GM12872 (cell line): ENCODE measurements at regions not wholly inside any gene's neighbourhood (a gene's known extent, or its start where the extent isn't known, plus 50 kb on each side); places are given as distances from the start of the nearest gene placed in this dataset.

ENCODE experiments used
- TF ChIP-seq, protein P1 (sequence below): IDR thresholded peaks from 3 replicates; pipeline ENCODE4 v1.5.1; 2011; ENCODE audit warnings: low read depth, mild to moderate bottlenecking, low read length, moderate library complexity; ENCODE audit not compliant: insufficient read depth

DNA sequence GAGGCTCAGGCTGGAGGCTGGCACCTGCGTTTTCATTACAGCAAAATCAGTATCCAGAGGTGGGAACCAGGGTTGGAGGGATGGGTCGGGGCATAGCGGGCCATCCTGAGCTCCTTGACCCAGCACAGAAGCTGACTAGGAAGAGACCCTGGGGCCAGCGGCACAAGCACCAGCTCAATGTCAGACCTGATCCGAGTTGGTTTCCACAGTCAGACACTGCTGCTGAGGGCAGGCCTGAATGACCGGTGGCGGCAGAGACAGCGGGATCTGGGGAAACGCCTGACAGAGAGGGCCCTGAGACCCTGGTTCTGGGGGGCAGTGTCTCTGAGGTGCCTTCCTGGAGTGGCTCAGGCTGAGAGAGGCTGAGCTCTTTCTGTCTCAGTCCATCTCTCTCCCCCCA lies 162.0 kb upstream of the C1orf174 start:
- TF ChIP-seq, protein P1, sequence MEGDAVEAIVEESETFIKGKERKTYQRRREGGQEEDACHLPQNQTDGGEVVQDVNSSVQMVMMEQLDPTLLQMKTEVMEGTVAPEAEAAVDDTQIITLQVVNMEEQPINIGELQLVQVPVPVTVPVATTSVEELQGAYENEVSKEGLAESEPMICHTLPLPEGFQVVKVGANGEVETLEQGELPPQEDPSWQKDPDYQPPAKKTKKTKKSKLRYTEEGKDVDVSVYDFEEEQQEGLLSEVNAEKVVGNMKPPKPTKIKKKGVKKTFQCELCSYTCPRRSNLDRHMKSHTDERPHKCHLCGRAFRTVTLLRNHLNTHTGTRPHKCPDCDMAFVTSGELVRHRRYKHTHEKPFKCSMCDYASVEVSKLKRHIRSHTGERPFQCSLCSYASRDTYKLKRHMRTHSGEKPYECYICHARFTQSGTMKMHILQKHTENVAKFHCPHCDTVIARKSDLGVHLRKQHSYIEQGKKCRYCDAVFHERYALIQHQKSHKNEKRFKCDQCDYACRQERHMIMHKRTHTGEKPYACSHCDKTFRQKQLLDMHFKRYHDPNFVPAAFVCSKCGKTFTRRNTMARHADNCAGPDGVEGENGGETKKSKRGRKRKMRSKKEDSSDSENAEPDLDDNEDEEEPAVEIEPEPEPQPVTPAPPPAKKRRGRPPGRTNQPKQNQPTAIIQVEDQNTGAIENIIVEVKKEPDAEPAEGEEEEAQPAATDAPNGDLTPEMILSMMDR, result no peak

DNA sequence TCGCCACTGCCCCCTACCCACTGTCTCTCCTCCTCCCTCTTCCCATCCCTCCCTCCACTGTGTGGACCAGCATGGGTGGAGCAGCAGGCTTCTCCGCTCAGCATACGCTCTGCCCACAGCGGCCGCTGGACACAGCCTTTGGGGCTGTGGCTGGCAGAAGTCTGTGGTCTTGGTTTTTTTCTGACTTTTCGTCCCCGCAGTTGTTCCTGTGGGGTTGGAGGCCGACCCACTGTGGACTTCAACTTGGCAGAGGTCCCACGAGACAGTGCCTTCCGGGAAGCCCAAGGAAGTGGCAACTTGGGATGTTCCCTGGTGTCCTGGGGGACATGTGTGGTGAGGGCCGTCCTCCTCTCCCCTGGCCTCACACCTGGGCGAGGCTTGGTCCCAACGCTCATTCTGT lies 162.5 kb upstream of the C1orf174 start:
- TF ChIP-seq, protein P1, result no peak

DNA sequence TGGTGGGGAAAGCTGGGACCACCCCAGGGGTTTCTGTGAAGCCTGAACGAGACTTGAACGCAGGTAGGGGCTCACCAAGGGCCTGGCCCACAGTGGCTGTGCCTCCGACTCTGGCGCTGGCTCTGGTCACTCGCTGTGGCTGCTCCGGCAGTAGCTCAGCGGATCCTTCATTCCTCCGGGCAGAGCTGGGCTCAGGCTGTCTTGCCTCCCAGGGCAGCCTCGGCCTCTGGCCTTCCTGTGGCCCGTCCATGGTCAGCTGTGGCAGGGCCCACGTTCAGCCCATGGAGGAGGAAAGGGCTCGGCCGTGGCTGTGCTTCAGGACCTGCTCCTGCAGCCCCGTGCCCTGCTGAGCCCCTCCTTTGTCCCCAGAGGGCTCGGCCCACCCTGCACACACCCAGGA lies 162.9 kb upstream of the C1orf174 start:
- TF ChIP-seq, protein P1, result no peak

DNA sequence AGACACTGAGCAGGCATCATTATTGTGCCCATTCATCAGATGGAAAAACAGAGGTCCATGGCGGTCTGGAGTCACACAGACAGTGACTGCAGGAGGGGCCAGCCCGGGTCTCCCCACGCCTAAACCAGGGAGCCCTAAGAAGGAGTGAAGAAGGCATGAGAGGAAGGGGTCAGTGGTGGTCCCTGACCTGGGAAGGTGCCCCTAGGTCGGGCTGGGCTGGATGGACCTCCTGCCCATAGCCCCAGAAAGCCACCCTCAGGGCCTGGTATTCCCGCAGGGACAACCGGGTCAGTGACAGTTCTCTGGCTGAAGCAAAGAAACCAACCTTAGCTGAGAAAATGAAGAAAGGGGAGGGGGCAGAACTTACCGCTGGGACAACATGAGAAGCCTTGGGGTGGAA lies 163.4 kb upstream of the C1orf174 start:
- TF ChIP-seq, protein P1, result no peak

DNA sequence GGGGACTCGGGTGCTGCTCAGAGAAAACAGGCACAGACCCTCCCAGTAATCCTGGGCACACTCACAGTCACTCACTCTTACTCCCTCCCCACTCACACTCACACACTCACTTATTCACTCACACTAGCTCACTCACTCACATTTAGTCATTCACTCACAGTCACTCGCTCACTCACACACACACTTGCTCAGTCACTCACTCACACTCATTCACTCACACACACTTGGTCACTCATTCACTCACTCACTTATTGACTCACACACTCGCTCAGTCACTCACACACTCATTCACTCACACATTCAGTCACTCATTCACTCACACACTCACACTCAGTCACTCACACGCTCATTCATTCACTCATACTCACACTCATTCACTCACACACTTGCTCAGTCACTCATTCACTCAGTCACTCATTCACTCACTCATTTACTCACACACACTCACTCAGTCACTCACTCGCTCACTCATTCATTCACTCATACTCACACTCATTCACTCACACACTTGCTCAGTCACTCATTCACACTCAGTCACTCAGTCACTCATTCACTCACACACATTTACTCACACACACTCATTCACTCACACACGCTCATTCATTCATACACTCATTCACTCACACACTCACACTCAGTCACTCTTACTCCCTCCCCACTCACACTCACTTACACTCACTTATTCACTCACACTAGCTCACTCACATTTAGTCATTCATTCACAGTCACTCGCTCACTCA lies 164.2 kb upstream of the C1orf174 start:
- TF ChIP-seq, protein P1, result no peak

DNA sequence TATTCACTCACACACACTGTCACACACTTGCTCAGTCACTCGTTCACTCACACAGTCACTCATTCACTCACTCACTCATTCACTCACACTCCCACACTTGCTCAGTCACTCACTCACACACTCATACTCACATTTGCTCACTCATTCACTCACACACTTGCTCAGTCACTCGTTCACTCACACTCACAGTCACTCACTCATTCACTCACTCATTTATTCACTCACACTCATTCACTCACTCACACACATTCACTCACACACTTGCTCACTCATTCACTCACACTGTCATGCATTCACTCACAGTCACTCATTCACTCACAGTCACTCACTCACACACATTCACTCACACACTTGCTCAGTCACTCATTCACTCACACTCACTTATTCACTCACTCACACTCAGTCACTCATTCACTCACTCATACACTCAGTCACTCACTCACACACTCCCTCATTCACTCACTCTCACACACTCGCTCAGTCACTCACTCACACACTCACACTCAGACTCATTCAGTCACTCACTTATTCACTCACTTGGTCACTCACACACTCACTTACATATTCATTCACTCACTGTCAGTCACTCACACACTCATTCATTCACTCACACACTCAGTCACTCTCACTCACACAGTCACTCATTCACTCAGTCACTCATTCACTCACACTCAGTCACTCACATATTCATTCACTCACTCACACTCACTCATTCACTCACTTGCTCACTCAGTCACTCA lies 167.0 kb upstream of the C1orf174 start:
- TF ChIP-seq, protein P1, result no peak

DNA sequence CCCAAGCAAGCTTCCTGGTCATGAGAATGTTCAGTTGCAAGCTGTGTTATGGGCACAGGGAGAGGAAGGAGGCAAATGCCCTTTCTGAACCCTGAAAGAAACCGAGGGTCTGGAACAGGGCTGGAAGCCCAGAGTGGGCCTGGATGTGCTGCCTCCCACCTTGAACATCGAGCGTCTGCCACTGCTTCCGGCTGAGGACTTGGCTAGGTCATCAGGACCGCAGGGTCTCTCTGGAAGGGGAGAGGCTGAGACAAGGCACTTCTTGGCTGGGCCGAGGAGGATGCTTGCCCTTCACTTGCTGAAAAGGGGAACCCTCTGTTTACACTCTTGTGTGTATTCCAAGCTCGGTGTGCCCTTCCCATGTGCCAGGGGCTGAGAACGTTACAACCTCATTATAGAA lies 168.0 kb upstream of the C1orf174 start:
- TF ChIP-seq, protein P1, result no peak
